Keratinocyte (primary cell): ENCODE measurements at regions not wholly inside any gene's neighbourhood (a gene's known extent, or its start where the extent isn't known, plus 50 kb on each side); places are given as distances from the start of the nearest gene placed in this dataset.

ENCODE experiments used
- DNase-seq: peaks from one replicate; pipeline ENCODE4 v3.0.0-alpha.2; 2011; ENCODE audit warnings: low read depth, missing footprints, low spot score
- FAIRE-seq: peaks from 2 replicates; lab custom pipeline; 2011; peaks lifted over from hg19 to GRCh38; lab: Jason Lieb, UNC
- H2AFZ ChIP-seq: 2 replicates; pipeline ENCODE4 v1.6.0; 2012; ENCODE audit warnings: low read length, control low read depth, inconsistent platforms; ENCODE audit not compliant: control insufficient read depth
- H3K27ac ChIP-seq: 2 replicates; pipeline ENCODE4 v1.5.1; 2011; ENCODE audit warnings: low read length; ENCODE audit not compliant: control insufficient read depth, insufficient read depth
- H3K27me3 ChIP-seq: 3 replicates; pipeline ENCODE4 v1.6.0; 2011; ENCODE audit warnings: low read length; ENCODE audit not compliant: control insufficient read depth, insufficient read depth; ENCODE audit errors: extremely low read depth
- H3K36me3 ChIP-seq, 2 experiments: 2 replicates in 1 of 2; 3 replicates in 1 of 2; pipeline ENCODE4 v1.5.1; 2011; ENCODE audit warnings: low read length in 2 of 2, mild to moderate bottlenecking in 1 of 2; ENCODE audit not compliant: control insufficient read depth in 2 of 2, insufficient read depth in 2 of 2; ENCODE audit errors: extremely low read depth in 1 of 2
- H3K4me1 ChIP-seq: 3 replicates; pipeline ENCODE4 v1.5.1; 2011; ENCODE audit warnings: low read length; ENCODE audit not compliant: control insufficient read depth, insufficient read depth; ENCODE audit errors: extremely low read depth
- H3K4me2 ChIP-seq: 3 replicates; pipeline ENCODE4 v1.6.0; 2011; ENCODE audit warnings: low read depth, low read length; ENCODE audit not compliant: control insufficient read depth, insufficient read depth; ENCODE audit errors: extremely low read depth
- H3K4me3 ChIP-seq, 3 experiments: fragments of 200-600 bp in 1 of 3; sonication (generic) in 1 of 3; 2 replicates in 2 of 3; 3 replicates in 1 of 3; pipeline ENCODE4 v1.5.1; 2011 to 2016; ENCODE audit warnings: low read length in 3 of 3, mild to moderate bottlenecking in 3 of 3, control low read depth in 2 of 3, inconsistent platforms in 1 of 3, low read depth in 1 of 3, mixed read lengths in 1 of 3, mixed run types in 1 of 3, moderate library complexity in 1 of 3; ENCODE audit not compliant: control insufficient read depth in 2 of 3, insufficient read depth in 2 of 3; ENCODE audit errors: extremely low read depth in 1 of 3
- H3K79me2 ChIP-seq: 2 replicates; pipeline ENCODE4 v1.6.0; 2012; ENCODE audit warnings: low read length; ENCODE audit not compliant: control insufficient read depth, insufficient read depth
- H3K9ac ChIP-seq: 3 replicates; pipeline ENCODE4 v1.6.0; 2011; ENCODE audit warnings: low read length; ENCODE audit not compliant: control insufficient read depth, insufficient read depth; ENCODE audit errors: extremely low read depth
- H3K9me1 ChIP-seq: 3 replicates; pipeline ENCODE4 v1.6.0; 2011; ENCODE audit warnings: low read length; ENCODE audit not compliant: control insufficient read depth, insufficient read depth; ENCODE audit errors: extremely low read depth
- H3K9me3 ChIP-seq: 2 replicates; pipeline ENCODE4 v1.5.1; 2012; ENCODE audit warnings: low read depth, low read length; ENCODE audit not compliant: control insufficient read depth
- H4K20me1 ChIP-seq: 3 replicates; pipeline ENCODE4 v1.6.0; 2011; ENCODE audit warnings: low read length; ENCODE audit not compliant: control insufficient read depth, insufficient read depth; ENCODE audit errors: extremely low read depth
- EZH2 ChIP-seq: IDR thresholded peaks from one replicate; pipeline ENCODE4 v1.6.1; 2012; ENCODE audit warnings: inconsistent platforms, mild to moderate bottlenecking, low read length, moderate library complexity
- dilution Hi-C: fragments of 300-500 bp; cut with MboI; formaldehyde crosslinking; loops from one replicate; pipeline ENCODE4 v1.7.0; 2020; ENCODE audit warnings: low sequenced_read_pairs; ENCODE audit not compliant: extremely low pct_ligation_motif_present
- TF ChIP-seq, protein P1 (sequence below), 3 experiments: IDR thresholded peaks in 1 of 3; conservative IDR thresholded peaks in 1 of 3; optimal IDR thresholded peaks in 1 of 3; 2 replicates in 2 of 3; 3 replicates in 1 of 3; pipeline versions ENCODE3 to v1.5.1; 2011; ENCODE audit warnings: low read length in 3 of 3, mild to moderate bottlenecking in 3 of 3, moderate library complexity in 2 of 3, control low read depth in 1 of 3, inconsistent platforms in 1 of 3; ENCODE audit not compliant: insufficient read depth in 2 of 3; ENCODE audit errors: extremely low read depth in 1 of 3

DNA sequence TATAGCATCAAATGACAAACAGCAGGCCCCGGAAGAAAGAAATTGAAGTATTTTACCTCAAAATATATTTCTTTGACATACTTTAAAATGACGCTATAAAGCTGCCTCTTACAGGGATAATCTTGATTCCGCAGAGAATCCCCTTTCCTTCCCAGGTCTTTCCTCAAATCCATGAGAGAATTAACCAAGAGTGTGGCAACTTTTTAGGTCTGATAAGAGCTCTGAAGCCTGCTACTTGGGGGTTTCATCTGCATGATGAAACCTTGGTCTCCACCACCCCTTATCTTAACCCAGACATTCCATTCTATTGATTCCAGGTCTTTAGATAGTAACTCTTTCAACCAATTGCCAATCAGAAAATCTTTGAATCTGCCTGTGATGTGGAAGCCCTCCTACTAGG is 173.8 kb downstream of the CEMIP2 start:
- Histone ChIP-seq H3K27ac (no peak overlapping the region), H3K4me3 (no peak overlapping the region), H3K27me3 (no peaks in the 10 kb centered on the region), H3K36me3 (no peaks in the 10 kb centered on the region), H3K9me3 (no peaks in the 10 kb centered on the region), H3K9ac (no peak overlapping the region), H3K79me2 (no peaks in the 10 kb centered on the region), H3K4me1 (peaks cover 2% of the 10 kb centered on the region), H4K20me1 (no peaks in the 10 kb centered on the region), H2AFZ (no peak overlapping the region), H3K4me2 (no peak overlapping the region), H3K9me1 (no peaks in the 10 kb centered on the region)
- no peak for FAIRE-seq
- TF ChIP-seq, protein P1, sequence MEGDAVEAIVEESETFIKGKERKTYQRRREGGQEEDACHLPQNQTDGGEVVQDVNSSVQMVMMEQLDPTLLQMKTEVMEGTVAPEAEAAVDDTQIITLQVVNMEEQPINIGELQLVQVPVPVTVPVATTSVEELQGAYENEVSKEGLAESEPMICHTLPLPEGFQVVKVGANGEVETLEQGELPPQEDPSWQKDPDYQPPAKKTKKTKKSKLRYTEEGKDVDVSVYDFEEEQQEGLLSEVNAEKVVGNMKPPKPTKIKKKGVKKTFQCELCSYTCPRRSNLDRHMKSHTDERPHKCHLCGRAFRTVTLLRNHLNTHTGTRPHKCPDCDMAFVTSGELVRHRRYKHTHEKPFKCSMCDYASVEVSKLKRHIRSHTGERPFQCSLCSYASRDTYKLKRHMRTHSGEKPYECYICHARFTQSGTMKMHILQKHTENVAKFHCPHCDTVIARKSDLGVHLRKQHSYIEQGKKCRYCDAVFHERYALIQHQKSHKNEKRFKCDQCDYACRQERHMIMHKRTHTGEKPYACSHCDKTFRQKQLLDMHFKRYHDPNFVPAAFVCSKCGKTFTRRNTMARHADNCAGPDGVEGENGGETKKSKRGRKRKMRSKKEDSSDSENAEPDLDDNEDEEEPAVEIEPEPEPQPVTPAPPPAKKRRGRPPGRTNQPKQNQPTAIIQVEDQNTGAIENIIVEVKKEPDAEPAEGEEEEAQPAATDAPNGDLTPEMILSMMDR (optimal IDR thresholded peaks at IDR 0.05 in 1 of 3, IDR thresholded peaks at IDR 0.05 in 1 of 3, conservative IDR thresholded peaks at IDR 0.05 in 1 of 3; ENCODE audit: extremely low read depth in 1 of 3, insufficient read depth in 2 of 3, low read length in 3 of 3) = no peak
- TF ChIP-seq EZH2 = no peak
- dilution Hi-C loops = no loop called here
- no peak for DNase-seq

- no peak for DNase-seq
- Histone ChIP-seq H3K9me3 (no peaks in the 10 kb centered on the region), H3K27me3 (no peaks in the 10 kb centered on the region), H3K9me1 (no peaks in the 10 kb centered on the region), H3K36me3 (no peaks in the 10 kb centered on the region), H3K4me1 (peaks cover 2% of the 10 kb centered on the region), H3K9ac (no peak overlapping the region), H3K27ac (no peak overlapping the region), H4K20me1 (no peaks in the 10 kb centered on the region), H2AFZ (no peak overlapping the region), H3K4me2 (no peak overlapping the region), H3K79me2 (no peaks in the 10 kb centered on the region), H3K4me3 (no peak overlapping the region)
- FAIRE-seq = peak; percentile 80
- dilution Hi-C loops = no loop called here
- TF ChIP-seq EZH2 = no peak
- TF ChIP-seq, protein P1 (optimal IDR thresholded peaks at IDR 0.05 in 1 of 3, IDR thresholded peaks at IDR 0.05 in 1 of 3, conservative IDR thresholded peaks at IDR 0.05 in 1 of 3; ENCODE audit: extremely low read depth in 1 of 3, insufficient read depth in 2 of 3, low read length in 3 of 3) = no peak
These were observed 175.9 kb downstream of the CEMIP2 start for GRCh38 chr9:71592400-71592799.
